GM10266 (cell line): ENCODE measurements at regions not wholly inside any gene's neighbourhood (a gene's known extent, or its start where the extent isn't known, plus 50 kb on each side); places are given as distances from the start of the nearest gene placed in this dataset.

Source experiments
- DNase-seq: peaks from one replicate; pipeline ENCODE4 v3.0.0; 2012; ENCODE audit errors: extremely low spot score
- TF ChIP-seq, protein P1 (sequence below): IDR thresholded peaks from 2 replicates; pipeline ENCODE4 v1.5.1; 2012; ENCODE audit warnings: mild to moderate bottlenecking, low read depth; ENCODE audit not compliant: control insufficient read depth, insufficient read depth; ENCODE audit errors: missing control alignments

DNA sequence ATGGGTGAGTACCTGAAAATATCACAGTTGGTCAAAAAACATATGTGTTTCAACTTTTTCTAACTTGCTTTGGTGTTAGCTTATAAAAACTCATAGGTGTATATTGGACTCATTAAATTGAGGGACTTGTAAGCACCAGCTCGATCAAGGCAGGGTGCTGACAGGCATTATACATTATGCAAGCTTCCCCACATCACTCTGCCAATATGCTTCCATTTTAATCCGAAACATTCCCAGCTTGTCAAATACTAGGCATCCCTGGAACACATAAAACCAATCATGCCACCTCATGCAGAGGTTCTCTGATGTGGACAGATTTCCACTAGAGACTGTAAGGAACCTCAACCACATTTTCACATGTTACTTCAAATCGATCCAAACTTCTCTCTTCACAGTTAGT, 187.3 kb upstream of the NT5E start:
- DNase-seq, result no peak
- TF ChIP-seq, protein P1, sequence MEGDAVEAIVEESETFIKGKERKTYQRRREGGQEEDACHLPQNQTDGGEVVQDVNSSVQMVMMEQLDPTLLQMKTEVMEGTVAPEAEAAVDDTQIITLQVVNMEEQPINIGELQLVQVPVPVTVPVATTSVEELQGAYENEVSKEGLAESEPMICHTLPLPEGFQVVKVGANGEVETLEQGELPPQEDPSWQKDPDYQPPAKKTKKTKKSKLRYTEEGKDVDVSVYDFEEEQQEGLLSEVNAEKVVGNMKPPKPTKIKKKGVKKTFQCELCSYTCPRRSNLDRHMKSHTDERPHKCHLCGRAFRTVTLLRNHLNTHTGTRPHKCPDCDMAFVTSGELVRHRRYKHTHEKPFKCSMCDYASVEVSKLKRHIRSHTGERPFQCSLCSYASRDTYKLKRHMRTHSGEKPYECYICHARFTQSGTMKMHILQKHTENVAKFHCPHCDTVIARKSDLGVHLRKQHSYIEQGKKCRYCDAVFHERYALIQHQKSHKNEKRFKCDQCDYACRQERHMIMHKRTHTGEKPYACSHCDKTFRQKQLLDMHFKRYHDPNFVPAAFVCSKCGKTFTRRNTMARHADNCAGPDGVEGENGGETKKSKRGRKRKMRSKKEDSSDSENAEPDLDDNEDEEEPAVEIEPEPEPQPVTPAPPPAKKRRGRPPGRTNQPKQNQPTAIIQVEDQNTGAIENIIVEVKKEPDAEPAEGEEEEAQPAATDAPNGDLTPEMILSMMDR, result no peak

DNA sequence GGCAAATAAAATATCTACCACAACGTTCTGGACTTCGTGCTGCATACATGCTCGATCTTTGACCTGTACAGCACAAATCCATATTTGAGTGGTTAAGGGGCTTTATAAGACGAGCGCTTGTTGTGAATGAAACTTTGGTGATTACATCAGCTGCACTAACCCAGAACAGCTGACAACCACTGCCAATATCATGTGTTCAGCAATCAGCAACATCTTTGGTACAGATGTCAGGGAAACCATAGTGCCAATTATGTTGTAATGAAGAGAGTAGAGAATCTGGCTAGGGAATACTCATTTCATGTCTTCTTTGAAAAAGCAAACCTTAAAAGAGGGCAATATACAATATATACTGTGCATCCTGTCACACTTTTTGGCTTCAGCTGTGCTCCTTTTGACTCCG, 188.6 kb upstream of the NT5E start:
- DNase-seq, result no peak
- TF ChIP-seq, protein P1, result no peak

DNA sequence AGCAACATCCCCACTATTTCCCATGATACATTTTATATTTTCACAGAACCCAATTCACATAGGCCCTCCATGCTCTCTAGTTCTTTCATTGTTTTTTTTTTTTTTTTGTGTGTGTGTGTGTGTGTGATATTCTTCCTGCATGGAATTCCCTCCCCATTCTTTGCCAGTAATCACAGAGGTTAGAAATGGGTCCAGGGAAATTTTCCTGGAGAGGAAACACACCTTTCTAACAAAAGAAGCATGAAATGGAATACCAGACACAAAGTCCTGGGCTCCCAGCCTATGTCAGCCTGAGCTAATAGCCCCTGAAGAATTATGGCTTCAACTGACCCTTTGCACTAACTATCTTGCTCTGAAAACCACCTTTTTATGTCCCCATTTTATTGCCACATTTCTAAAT, 194.2 kb upstream of the NT5E start:
- TF ChIP-seq, protein P1, result no peak

DNA sequence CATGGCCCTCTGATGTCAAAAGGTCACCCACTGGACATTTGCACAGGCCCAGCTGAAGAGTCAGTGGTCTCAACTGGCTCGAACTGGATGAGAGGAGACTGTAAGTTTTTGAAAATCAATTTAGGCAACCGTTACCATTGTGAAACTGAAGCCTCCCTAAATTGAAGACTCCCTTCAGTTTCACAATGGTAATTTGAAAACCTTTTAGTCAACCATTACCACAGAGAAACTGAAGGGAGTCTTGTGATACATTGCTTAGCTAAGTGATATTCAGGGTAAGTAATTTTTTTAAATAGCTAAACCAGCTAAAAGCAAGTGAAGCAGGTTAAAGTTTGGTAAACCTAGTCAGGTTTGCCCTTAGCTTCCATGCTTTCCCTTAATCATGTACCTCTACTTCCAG, 197.3 kb upstream of the NT5E start:
- no peak for DNase-seq
- TF ChIP-seq, protein P1, result no peak

More for the DNA sequence above, 194.2 kb upstream of the NT5E start:
- no peak for DNase-seq

DNA sequence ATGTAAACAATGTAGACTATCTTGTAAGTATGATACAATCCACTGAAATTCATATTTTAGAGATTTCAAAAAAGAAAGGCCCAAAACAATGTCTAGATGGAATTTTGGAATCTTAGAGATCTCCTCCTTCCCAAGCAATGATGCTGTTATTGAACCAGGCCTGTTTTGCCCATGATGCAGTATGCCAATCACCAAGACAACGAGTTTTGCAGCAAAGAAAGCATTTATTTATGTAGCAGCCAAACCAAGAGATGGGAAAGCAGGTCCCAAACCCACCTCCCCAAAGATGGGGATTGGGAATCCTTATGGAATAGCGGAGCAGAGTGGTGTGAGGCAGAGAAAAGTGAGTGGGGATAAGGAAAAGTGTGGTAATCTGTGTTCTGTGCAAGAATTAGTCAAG, 197.8 kb upstream of the NT5E start:
- no peak for DNase-seq
- TF ChIP-seq, protein P1, result no peak

DNA sequence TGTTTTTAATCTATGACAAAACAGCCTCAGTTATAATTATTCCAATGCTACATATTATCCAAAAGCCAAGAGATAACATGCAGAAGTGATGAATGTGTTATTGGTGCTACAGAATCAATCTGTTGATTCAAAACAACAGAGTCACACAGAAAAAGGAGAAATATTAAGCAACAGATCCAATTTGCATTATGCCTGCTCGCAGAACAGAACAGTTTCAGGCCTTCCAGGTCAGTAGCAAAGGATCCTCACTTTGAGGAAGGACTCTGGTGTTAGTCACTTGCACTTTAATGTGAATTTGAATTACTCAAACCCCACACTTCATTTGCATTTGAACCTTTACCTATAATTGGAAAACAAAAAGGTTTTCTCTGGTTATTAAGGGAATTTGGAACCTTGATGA, 198.6 kb upstream of the NT5E start:
- TF ChIP-seq, protein P1, result no peak
- no peak for DNase-seq

DNA sequence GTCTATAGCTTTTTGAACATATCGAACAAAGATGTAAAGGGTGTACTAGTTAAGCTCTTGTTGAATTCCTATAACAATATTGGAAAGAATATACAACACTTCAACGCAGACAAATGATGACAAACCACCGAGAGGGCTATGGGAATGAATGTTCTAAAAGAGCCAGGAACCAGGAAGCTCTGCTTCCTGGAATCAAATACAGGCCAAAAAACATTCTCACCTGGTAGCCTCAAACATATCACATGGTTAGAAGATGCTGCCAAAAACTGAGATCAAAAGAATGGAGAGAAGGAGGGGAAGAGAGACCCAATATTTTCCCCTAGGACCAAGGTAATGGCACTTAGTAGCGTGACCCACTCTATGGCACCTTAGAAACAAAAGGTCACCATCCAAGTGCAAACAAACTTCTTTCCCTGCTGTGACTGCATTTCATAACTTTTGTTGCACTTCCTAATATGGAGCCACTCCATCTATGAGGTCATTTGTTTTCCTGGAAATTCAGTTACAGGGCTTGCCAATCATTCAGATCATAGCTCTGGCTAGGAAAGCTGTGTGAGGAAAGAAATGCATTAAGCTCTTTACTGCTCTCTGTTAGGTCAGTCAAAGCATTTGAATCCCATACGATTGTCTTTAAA, 199.2 kb upstream of the NT5E start:
- DNase-seq, result no peak
- TF ChIP-seq, protein P1, result no peak
